ENCODE measurements at regions not wholly inside any gene's neighbourhood (a gene's known extent, or its start where the extent isn't known, plus 50 kb on each side); places are given as distances from the start of the nearest gene placed in this dataset.

DNA sequence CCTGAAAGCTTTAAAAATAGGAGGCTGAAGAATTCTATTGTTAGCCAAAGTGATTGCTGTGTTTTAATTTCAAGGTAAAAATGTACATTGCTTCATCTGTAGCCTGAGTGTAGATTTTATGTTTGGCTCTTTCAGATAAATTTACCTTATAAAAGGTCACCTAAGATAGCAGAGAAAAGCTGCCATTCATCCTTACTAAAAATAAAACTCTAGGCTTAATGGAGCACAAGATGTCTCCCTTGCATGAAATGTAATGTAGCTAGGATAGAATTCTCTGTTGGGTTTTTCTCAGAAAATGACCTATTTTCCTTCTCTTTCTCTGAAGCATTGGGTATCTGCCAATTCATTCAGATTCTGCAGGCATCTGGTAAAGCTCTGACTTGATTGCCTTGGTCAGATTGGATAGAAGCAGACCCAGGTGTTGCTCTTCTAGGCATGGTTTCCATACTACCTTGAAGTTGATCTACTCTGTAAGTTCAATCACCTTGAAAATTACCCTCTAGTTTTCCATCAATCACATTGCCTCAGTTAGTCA is 176.6 kb upstream of the GORAB start:
- DNase-seq (ENCODE audit: extremely low read depth, low read depth): no peak
- no peak for TF ChIP-seq CTCF (IDR thresholded peaks at IDR 0.05; ENCODE audit: low read depth, low read length)

GRCh38 chr1:170356585-170356984 is 175.4 kb upstream of the GORAB start:
- no peak for DNase-seq (ENCODE audit: extremely low read depth, low read depth)
- no peak for TF ChIP-seq CTCF (IDR thresholded peaks at IDR 0.05; ENCODE audit: low read depth, low read length)

DNA sequence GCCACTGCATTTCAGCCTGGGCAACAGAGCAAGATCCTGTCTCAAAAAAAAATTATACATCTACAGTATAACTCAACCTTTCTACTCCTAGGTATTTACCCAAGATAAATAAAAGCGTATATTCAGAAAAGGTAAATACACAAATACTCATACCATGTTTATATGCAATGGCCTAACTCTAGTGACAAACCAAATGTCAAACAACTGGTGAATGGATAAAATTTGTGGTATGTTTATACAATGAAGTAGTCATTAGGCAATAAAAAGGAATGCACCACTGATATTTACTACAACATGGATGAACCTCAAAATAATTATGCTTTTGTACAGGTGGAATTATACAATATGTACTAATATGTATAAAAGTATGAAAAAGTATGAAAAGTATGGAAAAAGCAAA is 174.2 kb upstream of the GORAB start:
- no peak for DNase-seq (ENCODE audit: extremely low read depth, low read depth)
- no peak for TF ChIP-seq CTCF (IDR thresholded peaks at IDR 0.05; ENCODE audit: low read depth, low read length)

DNA sequence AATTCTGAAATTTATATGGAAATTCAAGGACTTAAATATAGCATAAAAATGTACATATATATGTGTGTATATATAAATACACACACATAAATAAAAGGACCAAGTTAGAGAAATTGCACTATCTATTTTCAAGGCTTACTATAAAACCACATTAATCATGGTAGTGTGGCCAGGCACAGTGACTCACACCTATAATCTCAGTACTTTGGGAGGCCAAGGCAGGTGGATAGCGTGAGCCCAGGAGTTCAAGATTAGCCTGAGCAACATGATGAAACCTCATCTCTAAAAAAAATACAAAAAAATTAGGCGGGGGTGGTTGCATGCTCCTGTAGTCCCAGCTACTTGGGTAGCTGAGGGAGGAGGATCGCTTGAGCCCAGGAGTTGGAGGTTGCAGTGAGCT is 171.4 kb upstream of the GORAB start:
- no peak for TF ChIP-seq CTCF (IDR thresholded peaks at IDR 0.05; ENCODE audit: low read depth, low read length)
- no peak for DNase-seq (ENCODE audit: extremely low read depth, low read depth)

DNA sequence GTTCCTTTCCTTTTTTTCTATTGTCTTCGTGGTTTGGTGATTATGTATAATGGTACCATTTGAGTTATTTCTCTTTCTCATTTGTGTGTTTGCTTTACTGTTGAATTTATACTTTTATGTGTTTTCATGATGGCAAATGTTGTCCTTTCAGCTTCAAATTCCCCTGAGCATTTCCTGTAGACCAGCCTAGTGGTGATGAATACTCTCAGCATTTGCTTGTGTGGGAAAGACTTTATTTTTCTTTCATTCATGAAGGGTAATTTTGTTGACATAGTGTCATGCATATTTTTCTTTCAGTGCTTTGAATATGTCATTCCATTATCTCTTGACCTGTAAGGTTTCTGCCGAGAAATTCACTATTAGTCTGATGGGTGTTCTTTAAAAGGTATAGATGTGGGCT is 166.6 kb upstream of the GORAB start:
- no peak for DNase-seq (ENCODE audit: extremely low read depth, low read depth)

DNA sequence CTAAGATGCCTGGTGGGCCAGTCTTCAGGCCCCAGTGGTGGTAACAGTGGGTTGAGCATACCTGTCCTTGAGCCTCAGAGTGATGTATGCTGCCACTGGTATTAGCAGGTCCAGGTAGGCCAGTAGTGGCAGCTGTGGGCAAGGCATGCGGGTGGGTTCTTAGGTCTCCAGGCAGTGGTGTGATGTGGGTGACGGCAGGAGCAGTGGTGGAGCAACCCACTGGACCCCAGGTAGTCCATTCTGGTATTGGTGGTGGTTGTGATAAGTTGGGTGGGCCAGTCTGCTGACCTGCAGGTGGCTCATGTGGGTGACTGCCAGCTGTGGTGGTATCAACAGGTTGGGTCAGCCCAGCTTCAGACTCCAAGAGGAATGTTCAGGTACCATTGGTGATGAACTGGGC is 165.0 kb upstream of the GORAB start:
- DNase-seq (ENCODE audit: extremely low read depth, low read depth): no peak
- no peak for TF ChIP-seq CTCF (IDR thresholded peaks at IDR 0.05; ENCODE audit: low read depth, low read length)

More for the DNA sequence above, 166.6 kb upstream of the GORAB start:
- no peak for TF ChIP-seq CTCF (IDR thresholded peaks at IDR 0.05; ENCODE audit: low read depth, low read length)

DNA sequence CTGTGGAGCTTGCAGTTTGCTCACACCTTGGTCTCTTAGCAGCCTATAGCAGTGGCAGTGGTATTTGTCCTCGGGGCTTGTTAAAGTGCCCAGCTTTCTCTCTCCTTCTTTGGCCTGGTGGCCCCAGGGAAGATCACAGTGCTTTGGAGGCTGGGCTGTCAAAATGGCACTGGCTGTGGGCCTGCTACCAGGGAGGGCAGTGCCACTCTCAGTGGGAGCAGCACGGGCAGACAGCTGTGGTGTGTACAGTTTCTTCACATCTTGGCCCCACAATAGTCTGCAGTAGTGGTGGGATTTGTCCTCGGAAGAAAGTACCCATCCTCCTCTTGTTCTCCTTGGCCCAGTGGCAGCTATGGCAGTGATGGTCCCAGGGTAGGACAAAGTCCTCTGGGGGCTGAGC is 164.4 kb upstream of the GORAB start:
- no peak for DNase-seq (ENCODE audit: extremely low read depth, low read depth)
- no peak for TF ChIP-seq CTCF (IDR thresholded peaks at IDR 0.05; ENCODE audit: low read depth, low read length)
